DOHH2 (cell line): ENCODE measurements at regions not wholly inside any gene's neighbourhood (a gene's known extent, or its start where the extent isn't known, plus 50 kb on each side); places are given as distances from the start of the nearest gene placed in this dataset.

Source experiments
- CTCF ChIP-seq: fragments of 200-600 bp; sonication (generic); IDR thresholded peaks from one replicate; pipeline ENCODE4 v1.5.1; 2014; ENCODE audit warnings: antibody characterized with exemption, mild to moderate bottlenecking, low read depth, low read length; ENCODE audit not compliant: poor library complexity, severe bottlenecking
- EZH2phosphoT487 ChIP-seq: fragments of 200-600 bp; sonication (generic); IDR thresholded peaks from 2 replicates; pipeline ENCODE4 v1.6.1; 2017; ENCODE audit warnings: borderline replicate concordance, mild to moderate bottlenecking, antibody characterized with exemption, low read length, moderate library complexity, mixed read lengths

DNA sequence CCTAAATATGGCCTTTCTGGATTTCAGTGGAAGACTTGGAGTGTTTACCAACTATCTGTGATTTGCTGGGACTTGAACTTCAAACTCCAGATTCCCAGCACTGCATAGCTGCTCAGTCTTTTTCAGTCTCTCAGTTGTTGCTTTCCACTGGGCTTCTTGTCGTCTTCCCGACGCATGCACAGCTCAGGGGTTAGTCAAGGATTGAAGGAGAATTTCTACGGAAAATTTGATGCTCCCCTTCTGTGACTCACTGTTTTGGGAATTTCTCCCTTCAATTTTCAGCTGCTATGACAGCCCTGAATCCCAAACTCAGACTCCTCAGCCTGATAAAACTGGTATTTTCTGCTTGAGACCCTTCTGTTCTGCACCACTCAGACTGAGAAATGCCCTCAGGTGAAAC, 91.7 kb downstream of the CYP26A1 start:
- no peak for TF ChIP-seq CTCF
- no peak for TF ChIP-seq EZH2phosphoT487
